ENCODE measurements at regions not wholly inside any gene's neighbourhood (a gene's known extent, or its start where the extent isn't known, plus 50 kb on each side); places are given as distances from the start of the nearest gene placed in this dataset.

GRCh38 chr2:173705656-173706055 lies 259.5 kb downstream of the SP3 start:
- Histone ChIP-seq H3K9ac (ENCODE audit: low read length) (no peak overlapping the region), H3K4me2 (ENCODE audit: low read length) (no peak overlapping the region), H3F3A (ENCODE audit: insufficient read depth, low read length, poor library complexity, severe bottlenecking) (no peaks in the 10 kb centered on the region), H3K36me3 (ENCODE audit: insufficient read depth, low read length) (no peaks in the 10 kb centered on the region), H3K4me3 (ENCODE audit: low read length) (no peak overlapping the region), H3K79me2 (replicated peaks; ENCODE audit: insufficient read depth, low read length) (no peaks in the 10 kb centered on the region), H4K20me1 (ENCODE audit: insufficient read depth) (no peaks in the 10 kb centered on the region), H3K9me2 (ENCODE audit: insufficient read depth, low read length) (no peaks in the 10 kb centered on the region), H3K27ac (ENCODE audit: low read length) (no peak overlapping the region), H3K27me3 (ENCODE audit: insufficient read depth, low read depth, low read length) (no peaks in the 10 kb centered on the region), H3K9me3 (ENCODE audit: low read length) (no peaks in the 10 kb centered on the region), H2AFZ (ENCODE audit: low read depth, low read length) (no peak overlapping the region)
- TF ChIP-seq SMC3 (conservative IDR thresholded peaks at IDR 0.05; ENCODE audit: poor library complexity) (no peak), REST (IDR thresholded peaks at IDR 0.05; ENCODE audit: borderline replicate concordance) (no peak), POLR2AphosphoS5 (IDR thresholded peaks at IDR 0.05) (no peak), CTCF (IDR thresholded peaks at IDR 0.05; ENCODE audit: poor library complexity, severe bottlenecking) (no peak), EZH2 (IDR thresholded peaks at IDR 0.05; ENCODE audit: borderline replicate concordance, insufficient read depth, low read length, poor library complexity, severe bottlenecking) (no peak), TAF1 (IDR thresholded peaks at IDR 0.05; ENCODE audit: low read depth) (no peak), EP300 (conservative IDR thresholded peaks at IDR 0.05; ENCODE audit: poor library complexity, severe bottlenecking) (no peak), RAD21 (conservative IDR thresholded peaks at IDR 0.05) (no peak), MXI1 (conservative IDR thresholded peaks at IDR 0.05; ENCODE audit: poor library complexity, severe bottlenecking) (no peak)

GRCh38 chr2:173706936-173707335 lies 258.2 kb downstream of the SP3 start:
- no peak overlapping the region for H3K9ac ChIP-seq (ENCODE audit: low read length)
- H2AFZ ChIP-seq (ENCODE audit: low read depth, low read length), result no peak overlapping the region
- H3K79me2 ChIP-seq (replicated peaks; ENCODE audit: insufficient read depth, low read length), result no peaks in the 10 kb centered on the region
- H3K27me3 ChIP-seq (ENCODE audit: insufficient read depth, low read depth, low read length), result no peaks in the 10 kb centered on the region
- H3K4me2 ChIP-seq (ENCODE audit: low read length), result no peak overlapping the region
- no peaks in the 10 kb centered on the region for H3K9me2 ChIP-seq (ENCODE audit: insufficient read depth, low read length)
- H3K4me3 ChIP-seq (ENCODE audit: low read length), result no peak overlapping the region
- H3K36me3 ChIP-seq (ENCODE audit: insufficient read depth, low read length), result no peaks in the 10 kb centered on the region
- no peaks in the 10 kb centered on the region for H4K20me1 ChIP-seq (ENCODE audit: insufficient read depth)
- TF ChIP-seq EP300 (conservative IDR thresholded peaks at IDR 0.05; ENCODE audit: poor library complexity, severe bottlenecking), result no peak
- no peak for TF ChIP-seq RAD21 (conservative IDR thresholded peaks at IDR 0.05)
- TF ChIP-seq MXI1 (conservative IDR thresholded peaks at IDR 0.05; ENCODE audit: poor library complexity, severe bottlenecking), result no peak
- no peak for TF ChIP-seq SMC3 (conservative IDR thresholded peaks at IDR 0.05; ENCODE audit: poor library complexity)
- no peak for TF ChIP-seq CTCF (IDR thresholded peaks at IDR 0.05; ENCODE audit: poor library complexity, severe bottlenecking)
- H3K9me3 ChIP-seq (ENCODE audit: low read length), result no peaks in the 10 kb centered on the region
- H3K27ac ChIP-seq (ENCODE audit: low read length), result no peak overlapping the region
- no peaks in the 10 kb centered on the region for H3F3A ChIP-seq (ENCODE audit: insufficient read depth, low read length, poor library complexity, severe bottlenecking)

Measured in neural cell (in vitro differentiated cells).